GM18519 (cell line): ENCODE measurements at regions not wholly inside any gene's neighbourhood (a gene's known extent, or its start where the extent isn't known, plus 50 kb on each side); places are given as distances from the start of the nearest gene placed in this dataset.
"Not testable (repeated sequence)": the region's sequence is repeated elsewhere in the genome, so short reads cannot be mapped to it uniquely, and the experiment has no call there.

ENCODE experiments used
- ATAC-seq: cut with Tn5 transposase; IDR thresholded peaks from one replicate; pipeline ENCODE4 v1.9.1; 2021; ENCODE audit warnings: mild to moderate bottlenecking, moderate library complexity; ENCODE audit not compliant: unreplicated experiment, low FRiP score

- ATAC-seq = no peak
Measured at GRCh38 chr1:245067257-245067656, 87.5 kb upstream of the KIF26B start.

- no peak for ATAC-seq
Measured at GRCh38 chr1:245062741-245063305, 92.0 kb upstream of the KIF26B start.

GRCh38 chr1:245061808-245062207, 93.0 kb upstream of the KIF26B start:
- not testable (repeated sequence) for ATAC-seq

- ATAC-seq = no peak
Measured at GRCh38 chr1:245060684-245061374, 94.0 kb upstream of the KIF26B start.

GRCh38 chr1:245059806-245060424, 94.9 kb upstream of the KIF26B start:
- ATAC-seq = no peak

GRCh38 chr1:245058882-245059281, 95.9 kb upstream of the KIF26B start:
- ATAC-seq = no peak

- no peak for ATAC-seq
Measured at GRCh38 chr1:245058436-245058835, 96.3 kb upstream of the KIF26B start.

GRCh38 chr1:245056913-245057312, 97.9 kb upstream of the KIF26B start:
- no peak for ATAC-seq

- not testable (repeated sequence) for ATAC-seq
Measured at GRCh38 chr1:245056296-245056695, 98.5 kb upstream of the KIF26B start.

GRCh38 chr1:245055752-245056151, 99.0 kb upstream of the KIF26B start:
- no peak for ATAC-seq

GRCh38 chr1:245054507-245055270, 100.1 kb upstream of the KIF26B start:
- no peak for ATAC-seq

GRCh38 chr1:245054105-245054504, 100.7 kb upstream of the KIF26B start:
- no peak for ATAC-seq

GRCh38 chr1:245052258-245052657, 102.5 kb upstream of the KIF26B start:
- ATAC-seq = no peak

GRCh38 chr1:245051349-245052221, 103.2 kb upstream of the KIF26B start:
- ATAC-seq = no peak

GRCh38 chr1:245046769-245047168, 108.0 kb upstream of the KIF26B start:
- ATAC-seq = no peak

- ATAC-seq = no peak
Measured at GRCh38 chr1:245046315-245046714, 108.5 kb upstream of the KIF26B start.

GRCh38 chr1:245045087-245045881, 109.5 kb upstream of the KIF26B start:
- ATAC-seq = no peak

GRCh38 chr1:245043611-245043940, 111.2 kb upstream of the KIF26B start:
- ATAC-seq = no peak

- ATAC-seq = no peak
Measured at GRCh38 chr1:245041058-245041698, 113.6 kb upstream of the KIF26B start.
